Naive B cell (primary cell): ENCODE measurements at regions not wholly inside any gene's neighbourhood (a gene's known extent, or its start where the extent isn't known, plus 50 kb on each side); places are given as distances from the start of the nearest gene placed in this dataset.
"Not testable (repeated sequence)": the region's sequence is repeated elsewhere in the genome, so short reads cannot be mapped to it uniquely, and the experiment has no call there.

Experiments used
- ATAC-seq, 2 donors: fragments of 150-1000 bp; cut with Tn5 transposase; 2 replicates each; pipeline ENCODE4 v1.10.0; 2021; ENCODE audit warnings: low read depth in 2 of 2, mild to moderate bottlenecking in 2 of 2, moderate library complexity in 2 of 2
- DNase-seq: peaks from one replicate; pipeline ENCODE4 v3.0.0; 2022
- H3K27ac Mint-ChIP-seq, 6 donors: one replicate each; pipeline ENCODE4 v1.8.0; 2020 to 2022; ENCODE audit warnings: mild to moderate bottlenecking in 6 of 6, mixed read lengths in 6 of 6, moderate library complexity in 5 of 6, inconsistent platforms in 2 of 6
- H3K27me3 Mint-ChIP-seq, 3 donors: one replicate each; pipeline ENCODE4 v1.8.0; 2021 to 2022; ENCODE audit warnings: mixed read lengths in 3 of 3, mild to moderate bottlenecking in 1 of 3
- H3K36me3 Mint-ChIP-seq, 2 donors: one replicate each; pipeline ENCODE4 v1.8.0; 2020 to 2022; ENCODE audit warnings: mixed read lengths in 2 of 2, inconsistent platforms in 1 of 2, mild to moderate bottlenecking in 1 of 2
- H3K4me1 Mint-ChIP-seq, 3 donors: one replicate each; pipeline ENCODE4 v1.8.0; 2020 to 2022; ENCODE audit warnings: mixed read lengths in 3 of 3, inconsistent platforms in 1 of 3, mild to moderate bottlenecking in 1 of 3, moderate library complexity in 1 of 3
- H3K4me3 Mint-ChIP-seq, 8 donors: one replicate each; pipeline ENCODE4 v1.8.0; 2020 to 2022; ENCODE audit warnings: mild to moderate bottlenecking in 8 of 8, mixed read lengths in 8 of 8, moderate library complexity in 8 of 8, inconsistent platforms in 2 of 8
- H3K9me3 Mint-ChIP-seq, 7 donors: one replicate each; pipeline ENCODE4 v1.8.0; 2020 to 2022; ENCODE audit warnings: mixed read lengths in 7 of 7, mild to moderate bottlenecking in 5 of 7, inconsistent platforms in 2 of 7, moderate library complexity in 1 of 7

DNA sequence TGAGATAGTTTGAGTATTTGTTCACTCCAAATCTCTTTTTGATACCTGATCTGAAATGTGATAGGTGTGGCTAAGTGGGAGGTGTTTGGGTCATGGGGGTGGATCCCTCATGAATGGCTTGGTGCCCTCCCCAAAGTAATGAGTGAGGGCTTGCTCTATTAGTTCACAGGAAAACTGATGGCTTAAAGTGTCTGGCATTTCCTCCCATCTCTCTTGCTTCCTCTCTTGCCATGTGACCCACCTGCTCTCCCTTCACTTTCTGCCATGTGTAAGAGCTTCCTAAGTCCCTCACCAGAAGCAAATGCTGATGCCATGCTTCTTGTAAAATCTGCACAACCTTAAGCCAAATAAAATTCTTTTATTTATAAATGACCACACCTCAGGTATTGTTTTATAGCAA lies 61.1 kb downstream of the MAD2L1 start:
- DNase-seq (no peak), ATAC-seq (no peak)
- peaks cover 0 to 10% (median 0%) of the 10 kb centered on the region in 3 donors for H3K27me3 Mint-ChIP-seq
- no peak overlapping the region for H3K27ac Mint-ChIP-seq
- no peaks in the 10 kb centered on the region for H3K4me1 Mint-ChIP-seq
- H3K9me3 Mint-ChIP-seq, result peaks cover 0 to 4% (median 0%) of the 10 kb centered on the region in 7 donors
- H3K36me3 Mint-ChIP-seq, result no peaks in the 10 kb centered on the region
- no peak overlapping the region for H3K4me3 Mint-ChIP-seq

DNA sequence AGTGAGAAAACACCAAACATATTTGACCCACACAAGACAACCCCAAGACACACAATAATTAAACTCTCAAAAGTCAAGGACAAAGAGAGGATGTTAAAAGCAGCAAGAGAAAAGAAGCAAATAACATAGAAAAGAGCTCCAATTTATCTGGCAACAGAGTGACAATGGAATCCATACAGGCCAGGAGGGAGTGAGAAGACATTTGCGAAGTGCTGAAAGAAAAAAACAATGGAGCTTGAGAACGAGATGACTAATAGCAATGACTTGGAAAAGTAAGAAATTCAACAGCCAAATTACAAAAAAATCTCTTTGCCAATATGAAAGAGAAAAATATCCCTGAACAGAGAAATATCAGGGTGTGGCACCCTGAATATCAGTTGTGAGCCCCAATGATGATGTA lies 61.6 kb downstream of the MAD2L1 start:
- no peaks in the 10 kb centered on the region for H3K4me1 Mint-ChIP-seq
- H3K9me3 Mint-ChIP-seq, result peaks cover 0 to 4% (median 0%) of the 10 kb centered on the region in 7 donors
- ATAC-seq, result no peak
- H3K36me3 Mint-ChIP-seq, result no peaks in the 10 kb centered on the region
- peaks cover 0 to 11% (median 0%) of the 10 kb centered on the region in 3 donors for H3K27me3 Mint-ChIP-seq
- H3K27ac Mint-ChIP-seq, result no peak overlapping the region
- H3K4me3 Mint-ChIP-seq, result no peak overlapping the region
- no peak for DNase-seq

DNA sequence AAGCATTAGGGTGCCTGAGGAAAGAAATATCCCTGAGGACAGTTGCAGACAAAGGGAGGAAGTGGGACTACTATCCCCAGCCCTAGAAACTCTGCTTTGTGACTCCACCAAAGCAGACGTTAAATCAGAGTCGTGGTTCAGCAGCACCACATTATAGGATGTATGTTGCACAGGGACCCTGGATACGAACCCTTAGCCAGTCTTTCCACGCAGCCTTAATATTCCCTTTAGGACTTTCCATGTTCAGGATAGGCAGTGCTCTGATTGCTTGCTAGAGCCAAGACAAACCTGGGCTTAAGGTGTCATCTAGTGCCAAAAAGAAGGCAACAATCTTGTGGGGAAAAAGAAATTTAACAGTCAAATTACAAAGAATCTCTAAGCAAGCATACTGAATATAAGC lies 62.6 kb downstream of the MAD2L1 start:
- DNase-seq, result no peak
- no peak overlapping the region for H3K27ac Mint-ChIP-seq
- no peak for ATAC-seq
- no peak overlapping the region for H3K4me3 Mint-ChIP-seq
- H3K4me1 Mint-ChIP-seq, result no peaks in the 10 kb centered on the region
- peaks cover 0 to 11% (median 0%) of the 10 kb centered on the region in 3 donors for H3K27me3 Mint-ChIP-seq
- H3K9me3 Mint-ChIP-seq, result peaks cover 0 to 4% (median 0%) of the 10 kb centered on the region in 7 donors
- no peaks in the 10 kb centered on the region for H3K36me3 Mint-ChIP-seq

DNA sequence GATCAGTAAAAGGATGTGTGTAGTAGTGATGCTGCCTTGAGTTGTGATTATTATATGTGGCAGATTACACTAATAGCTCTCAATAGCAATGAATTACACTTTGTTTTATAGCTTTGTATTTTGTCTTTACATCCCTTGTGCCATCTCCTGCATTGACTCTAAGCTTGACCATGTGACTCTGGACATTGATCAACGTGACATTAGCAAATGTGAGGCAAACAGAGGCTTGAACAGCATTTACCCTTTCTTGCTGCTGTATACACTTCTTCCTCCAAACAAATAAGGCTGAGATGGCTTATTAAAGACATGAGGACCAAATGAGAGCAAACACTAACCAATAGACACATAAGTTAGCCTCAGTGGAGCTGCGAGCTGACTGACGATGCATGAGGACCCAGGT lies 63.5 kb downstream of the MAD2L1 start:
- DNase-seq (no peak), ATAC-seq (no peak)
- no peaks in the 10 kb centered on the region for H3K4me1 Mint-ChIP-seq
- H3K27ac Mint-ChIP-seq, result no peak overlapping the region
- peaks cover 0 to 4% (median 0%) of the 10 kb centered on the region in 7 donors for H3K9me3 Mint-ChIP-seq
- peaks cover 0 to 9% (median 0%) of the 10 kb centered on the region in 3 donors for H3K27me3 Mint-ChIP-seq
- no peak overlapping the region for H3K4me3 Mint-ChIP-seq
- no peaks in the 10 kb centered on the region for H3K36me3 Mint-ChIP-seq

DNA sequence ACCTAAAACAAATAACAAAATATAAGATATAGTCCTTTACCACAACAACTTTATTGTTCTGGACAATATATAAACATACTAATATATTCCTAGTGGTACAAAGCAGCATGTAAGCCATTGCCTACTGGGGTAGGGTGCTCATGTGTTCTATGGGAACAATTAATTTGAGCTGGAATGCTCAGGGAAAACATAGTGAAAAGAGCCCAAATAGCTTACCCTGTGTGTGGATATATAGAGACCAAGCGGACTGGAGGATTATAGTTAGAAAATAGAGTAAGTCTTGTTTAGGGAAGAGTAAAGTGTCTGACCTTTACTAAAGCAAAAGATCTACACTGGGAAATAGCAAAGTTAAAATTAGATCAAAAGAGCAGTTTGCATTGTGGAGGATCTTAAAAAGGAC lies 64.8 kb downstream of the MAD2L1 start:
- ATAC-seq, result no peak
- H3K27ac Mint-ChIP-seq, result no peak overlapping the region
- H3K27me3 Mint-ChIP-seq, result peaks cover 0 to 8% (median 7%) of the 10 kb centered on the region in 3 donors
- H3K36me3 Mint-ChIP-seq, result no peaks in the 10 kb centered on the region
- no peak overlapping the region for H3K4me3 Mint-ChIP-seq
- H3K9me3 Mint-ChIP-seq, result peaks cover 0 to 5% (median 0%) of the 10 kb centered on the region in 7 donors
- no peak for DNase-seq
- H3K4me1 Mint-ChIP-seq, result no peaks in the 10 kb centered on the region

DNA sequence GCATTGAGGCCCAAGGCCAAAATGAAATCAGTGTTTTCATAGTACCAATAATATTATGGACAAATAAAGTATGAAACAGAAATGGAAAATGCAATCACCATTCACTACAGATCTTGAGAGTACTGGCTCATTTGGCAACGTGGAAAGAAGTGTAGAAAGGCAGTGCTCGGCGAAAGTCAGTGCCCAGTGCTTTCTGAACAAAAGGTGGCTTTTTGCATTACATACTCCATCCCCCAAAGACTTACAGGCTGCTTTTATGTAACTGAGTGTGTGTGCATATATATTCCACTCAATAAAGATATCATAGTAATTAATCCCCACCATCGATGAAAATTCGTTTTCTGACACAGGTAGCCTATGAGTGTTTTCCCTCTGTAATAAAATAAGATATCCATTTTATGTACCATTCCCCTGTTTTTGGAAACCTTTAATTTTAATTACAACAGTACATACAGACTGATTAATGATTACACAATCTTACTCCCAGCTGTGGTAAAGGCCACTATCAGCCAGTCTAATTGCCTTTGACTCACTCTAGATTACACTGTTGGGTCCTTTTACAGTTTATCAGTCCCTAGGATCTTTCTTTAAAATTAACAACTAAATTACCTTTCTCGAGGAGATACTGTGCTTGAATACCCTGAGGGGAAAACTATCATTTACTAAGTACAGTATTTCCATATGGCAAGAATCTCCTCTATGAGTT lies 65.9 kb downstream of the MAD2L1 start:
- Mint-ChIP-seq H3K9me3 (peaks cover 0 to 5% (median 0%) of the 10 kb centered on the region in 7 donors), H3K36me3 (no peaks in the 10 kb centered on the region), H3K4me1 (no peaks in the 10 kb centered on the region), H3K27ac (no peak overlapping the region), H3K27me3 (peaks cover 0 to 11% (median 8%) of the 10 kb centered on the region in 3 donors), H3K4me3 (no peak overlapping the region)
- no peak for ATAC-seq
- no peak for DNase-seq

DNA sequence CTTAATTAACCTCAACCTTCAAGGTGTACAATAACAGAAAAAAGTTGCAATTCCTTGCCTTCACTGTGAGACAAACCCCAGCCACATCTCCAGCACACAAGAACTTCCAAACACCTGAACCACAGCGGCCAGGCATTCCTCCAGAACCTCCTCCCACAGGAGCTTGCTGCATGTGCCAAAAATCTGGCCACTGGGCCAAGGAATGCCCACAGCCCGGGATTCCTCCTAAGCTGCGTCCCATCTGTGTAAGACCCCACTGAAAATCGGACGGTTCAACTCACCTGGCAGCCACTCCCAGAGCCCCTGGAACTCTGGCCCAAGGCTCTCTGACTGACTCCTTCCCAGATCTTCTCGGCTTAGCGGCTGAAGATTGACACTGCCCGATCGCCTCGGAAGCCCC lies 70.6 kb downstream of the MAD2L1 start:
- H3K4me1 Mint-ChIP-seq, H3K36me3 Mint-ChIP-seq, ATAC-seq, H3K4me3 Mint-ChIP-seq, H3K9me3 Mint-ChIP-seq, DNase-seq: not testable (repeated sequence)
- H3K27me3 Mint-ChIP-seq, result peaks cover 0 to 16% (median 8%) of the 10 kb centered on the region in 3 donors
- H3K27ac Mint-ChIP-seq, result peak overlapping the region in 1 of 6 donors; percentile 11

DNA sequence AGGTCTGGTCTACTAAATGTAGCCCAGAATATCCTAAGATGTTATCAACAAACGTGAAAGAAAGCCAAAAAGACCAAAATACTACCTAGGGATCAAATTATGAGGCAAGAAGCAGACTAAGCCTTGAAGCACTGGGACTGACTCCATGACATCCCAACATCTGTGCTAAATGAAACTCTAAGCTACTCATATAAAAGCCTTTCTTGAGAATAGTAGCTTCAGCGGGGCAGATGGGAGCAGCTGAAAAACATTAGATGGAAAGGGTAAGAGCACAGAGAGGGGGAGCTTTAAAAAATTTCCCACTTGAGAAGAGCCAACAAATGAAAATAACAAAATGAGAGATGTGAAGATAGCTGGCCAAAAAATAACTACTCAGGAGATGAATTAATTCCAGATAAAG lies 81.7 kb downstream of the MAD2L1 start:
- no peaks in the 10 kb centered on the region for H3K36me3 Mint-ChIP-seq
- no peak overlapping the region for H3K27ac Mint-ChIP-seq
- H3K4me3 Mint-ChIP-seq, result no peak overlapping the region
- ATAC-seq (no peak), DNase-seq (no peak)
- no peaks in the 10 kb centered on the region for H3K4me1 Mint-ChIP-seq
- no peaks in the 10 kb centered on the region for H3K27me3 Mint-ChIP-seq
- H3K9me3 Mint-ChIP-seq, result no peaks in the 10 kb centered on the region

DNA sequence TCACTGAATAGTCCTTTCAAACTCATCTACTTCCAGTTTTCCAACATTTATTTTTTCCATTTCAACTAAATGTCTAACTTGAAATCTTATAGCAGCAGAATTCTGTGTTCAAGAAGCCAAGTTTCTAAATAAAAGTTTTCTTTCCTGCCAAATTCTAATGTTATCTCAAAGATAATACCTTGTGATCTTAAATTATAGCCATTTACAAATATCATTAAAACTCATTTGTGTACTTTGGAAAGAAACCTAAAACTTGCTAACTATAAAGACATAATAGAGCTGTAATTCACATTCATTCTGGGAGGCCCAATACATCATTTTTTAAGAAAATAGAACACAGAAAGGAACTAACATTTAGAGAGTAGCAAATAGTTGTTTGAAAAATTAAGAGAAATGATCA lies 83.9 kb downstream of the MAD2L1 start:
- H3K27ac Mint-ChIP-seq, result no peak overlapping the region
- no peak for ATAC-seq
- H3K4me3 Mint-ChIP-seq, result no peak overlapping the region

DNA sequence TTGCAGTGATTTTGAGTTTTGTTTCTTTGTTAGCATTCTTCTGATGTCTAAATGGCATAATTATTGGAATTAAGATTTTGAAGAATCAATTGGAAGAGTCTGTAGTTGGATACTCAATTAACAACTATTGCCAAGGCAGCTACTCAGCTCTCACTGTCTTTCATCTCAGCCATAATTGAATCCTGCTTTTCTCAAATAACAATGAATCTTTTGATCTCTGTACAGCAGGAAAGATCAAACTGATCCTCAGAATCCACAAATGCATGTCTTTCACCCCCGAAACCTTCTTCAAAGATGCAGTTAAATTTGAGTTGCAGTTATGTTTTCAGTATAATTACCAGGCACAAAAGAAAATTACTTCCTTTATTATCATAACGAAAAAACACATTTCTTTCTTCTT lies 86.2 kb downstream of the MAD2L1 start:
- Mint-ChIP-seq H3K9me3 (no peaks in the 10 kb centered on the region), H3K4me3 (no peak overlapping the region), H3K27me3 (peaks cover 0 to 5% (median 0%) of the 10 kb centered on the region in 3 donors), H3K4me1 (no peaks in the 10 kb centered on the region), H3K36me3 (no peaks in the 10 kb centered on the region), H3K27ac (no peak overlapping the region)
- DNase-seq (no peak), ATAC-seq (no peak)

More for the DNA sequence above, 83.9 kb downstream of the MAD2L1 start:
- DNase-seq, result no peak
- Mint-ChIP-seq H3K36me3 (no peaks in the 10 kb centered on the region), H3K4me1 (no peaks in the 10 kb centered on the region), H3K9me3 (no peaks in the 10 kb centered on the region), H3K27me3 (peaks cover 0 to 5% (median 0%) of the 10 kb centered on the region in 3 donors)

DNA sequence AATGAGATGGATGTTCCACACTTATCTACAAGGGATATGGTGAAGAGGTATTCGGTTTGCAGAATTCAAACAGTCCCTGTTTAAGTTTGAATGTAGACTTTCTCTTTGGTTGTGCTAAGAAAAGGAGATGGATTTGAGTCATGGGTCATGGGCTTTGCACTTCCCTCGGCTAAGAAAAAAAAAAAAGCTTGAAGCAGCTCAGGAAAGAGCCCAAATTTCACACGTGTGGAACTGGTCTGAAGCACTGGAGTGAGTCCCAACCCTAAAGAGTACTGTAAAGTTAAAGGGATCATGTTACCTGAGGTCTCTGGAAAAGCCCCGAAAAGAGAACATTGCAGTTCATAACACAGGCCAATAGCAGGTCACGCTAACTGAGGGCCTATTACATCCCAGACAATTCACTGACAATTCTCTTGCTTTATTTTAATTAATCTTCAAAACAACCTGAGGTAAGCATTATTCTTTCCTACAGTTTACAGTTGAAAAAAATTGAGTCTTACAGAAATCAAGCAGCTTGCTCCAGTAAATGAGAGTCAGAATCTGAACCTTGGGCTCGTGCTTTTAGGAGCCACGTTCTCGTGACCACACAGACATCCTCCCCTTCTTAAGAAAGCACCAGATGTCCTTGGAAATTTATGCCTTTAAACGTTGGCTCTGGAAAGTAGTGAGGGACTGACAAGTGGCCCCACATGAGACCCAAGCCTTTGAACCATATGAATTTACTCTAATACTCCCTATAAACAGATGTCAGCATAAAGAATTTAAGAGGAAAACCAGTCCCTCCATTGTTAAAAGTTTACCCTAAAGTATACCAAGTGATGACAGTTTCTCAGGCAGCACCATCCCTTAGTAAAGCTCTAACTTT lies 89.3 kb downstream of the MAD2L1 start:
- H3K9me3 Mint-ChIP-seq, result no peaks in the 10 kb centered on the region
- DNase-seq, result no peak
- no peaks in the 10 kb centered on the region for H3K4me1 Mint-ChIP-seq
- no peaks in the 10 kb centered on the region for H3K36me3 Mint-ChIP-seq
- ATAC-seq, result no peak
- no peak overlapping the region for H3K27ac Mint-ChIP-seq
- H3K4me3 Mint-ChIP-seq, result no peak overlapping the region
- peaks cover 0 to 5% (median 0%) of the 10 kb centered on the region in 3 donors for H3K27me3 Mint-ChIP-seq

DNA sequence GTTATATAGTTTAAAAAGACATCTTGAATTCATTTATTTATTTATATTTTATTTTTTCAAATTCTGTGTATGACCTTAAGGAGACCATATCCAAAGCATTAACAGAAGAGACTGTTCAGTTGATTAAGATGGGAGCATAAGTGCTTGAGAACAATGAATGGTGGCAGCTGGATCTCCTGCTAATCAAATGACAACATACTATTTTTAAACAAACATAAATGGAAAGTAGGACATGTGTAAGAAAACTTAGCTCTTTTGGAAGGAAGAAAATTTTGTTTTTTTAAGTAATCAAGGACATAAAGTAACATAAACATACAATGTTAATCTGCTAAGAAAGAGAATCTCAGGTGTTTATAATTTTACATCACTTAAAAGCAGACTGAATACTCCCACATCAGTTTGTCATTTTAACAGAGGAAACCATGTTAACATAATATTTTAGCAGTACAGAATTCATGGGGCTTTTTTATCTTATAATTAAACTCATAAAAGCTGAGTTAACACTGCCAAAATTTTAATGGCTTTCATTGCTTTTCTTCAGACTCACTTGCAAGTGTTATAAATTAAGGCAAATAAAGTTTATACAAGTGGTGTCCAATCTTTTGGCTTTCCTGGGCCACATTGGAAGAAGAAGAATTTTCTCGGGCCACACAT lies 95.1 kb downstream of the MAD2L1 start:
- no peak overlapping the region for H3K27ac Mint-ChIP-seq
- no peaks in the 10 kb centered on the region for H3K4me1 Mint-ChIP-seq
- peaks cover 0 to 3% (median 0%) of the 10 kb centered on the region in 7 donors for H3K9me3 Mint-ChIP-seq
- H3K36me3 Mint-ChIP-seq, result no peaks in the 10 kb centered on the region
- no peak overlapping the region for H3K4me3 Mint-ChIP-seq
- no peak for ATAC-seq
- no peaks in the 10 kb centered on the region for H3K27me3 Mint-ChIP-seq
- no peak for DNase-seq

DNA sequence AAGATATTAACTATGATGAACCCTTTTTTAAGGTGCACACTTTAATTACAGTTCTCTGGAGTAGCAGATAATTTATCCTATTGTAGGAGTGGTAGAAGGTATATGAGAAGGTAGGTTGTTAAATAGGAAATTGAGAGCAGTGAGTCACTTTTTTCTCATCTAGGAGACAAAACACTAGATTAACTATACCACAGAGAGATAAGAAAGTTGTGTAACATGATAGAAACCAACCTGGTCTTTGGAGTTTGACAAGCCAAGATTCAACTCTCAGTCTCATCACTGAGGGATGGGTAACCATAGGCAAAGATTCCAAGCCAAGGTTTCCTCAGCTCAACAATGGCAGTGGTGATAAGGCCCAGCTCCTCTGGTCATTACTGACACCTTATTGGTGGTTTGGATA lies 104.0 kb downstream of the MAD2L1 start:
- H3K27me3 Mint-ChIP-seq, result peaks cover 0 to 5% (median 0%) of the 10 kb centered on the region in 3 donors
- no peaks in the 10 kb centered on the region for H3K36me3 Mint-ChIP-seq
- DNase-seq (no peak), ATAC-seq (no peak)
- H3K27ac Mint-ChIP-seq, result no peak overlapping the region
- no peaks in the 10 kb centered on the region for H3K4me1 Mint-ChIP-seq
- no peak overlapping the region for H3K4me3 Mint-ChIP-seq
- H3K9me3 Mint-ChIP-seq, result no peaks in the 10 kb centered on the region
